ENCODE measurements at regions not wholly inside any gene's neighbourhood (a gene's known extent, or its start where the extent isn't known, plus 50 kb on each side); places are given as distances from the start of the nearest gene placed in this dataset.
A peak's percentile ranks its signal among the peaks of the same experiment; 100 is the strongest.
"Not testable (repeated sequence)": the region's sequence is repeated elsewhere in the genome, so short reads cannot be mapped to it uniquely, and the experiment has no call there.

DNA sequence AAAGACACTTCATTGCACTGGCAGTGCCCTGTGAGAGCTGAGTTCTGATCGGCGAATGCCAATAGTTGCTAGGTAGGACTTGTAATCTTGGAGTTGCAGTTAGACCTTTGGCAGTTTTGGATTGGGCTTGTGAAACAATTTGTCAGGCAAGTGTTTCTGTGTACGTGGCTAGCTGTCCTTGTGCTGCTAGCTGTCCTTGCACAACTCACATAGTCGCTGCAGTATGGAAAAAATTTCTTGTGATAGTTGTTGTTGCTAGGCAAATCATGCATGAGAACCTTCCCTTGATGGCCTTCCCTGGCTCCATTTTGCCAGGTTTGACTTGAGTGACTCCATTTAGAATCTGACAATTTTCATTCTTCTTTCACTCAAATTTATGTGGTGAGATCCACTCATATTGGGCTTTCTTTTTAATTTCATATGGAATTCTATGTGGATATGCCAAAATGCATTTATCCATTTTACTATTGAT, 140.7 kb downstream of the APIP start:
- TF ChIP-seq, protein P1, sequence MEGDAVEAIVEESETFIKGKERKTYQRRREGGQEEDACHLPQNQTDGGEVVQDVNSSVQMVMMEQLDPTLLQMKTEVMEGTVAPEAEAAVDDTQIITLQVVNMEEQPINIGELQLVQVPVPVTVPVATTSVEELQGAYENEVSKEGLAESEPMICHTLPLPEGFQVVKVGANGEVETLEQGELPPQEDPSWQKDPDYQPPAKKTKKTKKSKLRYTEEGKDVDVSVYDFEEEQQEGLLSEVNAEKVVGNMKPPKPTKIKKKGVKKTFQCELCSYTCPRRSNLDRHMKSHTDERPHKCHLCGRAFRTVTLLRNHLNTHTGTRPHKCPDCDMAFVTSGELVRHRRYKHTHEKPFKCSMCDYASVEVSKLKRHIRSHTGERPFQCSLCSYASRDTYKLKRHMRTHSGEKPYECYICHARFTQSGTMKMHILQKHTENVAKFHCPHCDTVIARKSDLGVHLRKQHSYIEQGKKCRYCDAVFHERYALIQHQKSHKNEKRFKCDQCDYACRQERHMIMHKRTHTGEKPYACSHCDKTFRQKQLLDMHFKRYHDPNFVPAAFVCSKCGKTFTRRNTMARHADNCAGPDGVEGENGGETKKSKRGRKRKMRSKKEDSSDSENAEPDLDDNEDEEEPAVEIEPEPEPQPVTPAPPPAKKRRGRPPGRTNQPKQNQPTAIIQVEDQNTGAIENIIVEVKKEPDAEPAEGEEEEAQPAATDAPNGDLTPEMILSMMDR (IDR thresholded peaks at IDR 0.05) = no peak
- no peak for TF ChIP-seq POLR2A (IDR thresholded peaks at IDR 0.05)
- intact Hi-C loops (cut with DNase I; ENCODE audit: low total_unique reads) = no loop called here
- no peak for DNase-seq (ENCODE audit: low spot score in 2 of 2)
- H3K4me3 ChIP-seq (ENCODE audit: low read depth, poor library complexity, severe bottlenecking) = no peak overlapping the region
- WGBS, 2 donors = 77 to 86% methylated on average over 4 of the region's 4 CpGs

DNA sequence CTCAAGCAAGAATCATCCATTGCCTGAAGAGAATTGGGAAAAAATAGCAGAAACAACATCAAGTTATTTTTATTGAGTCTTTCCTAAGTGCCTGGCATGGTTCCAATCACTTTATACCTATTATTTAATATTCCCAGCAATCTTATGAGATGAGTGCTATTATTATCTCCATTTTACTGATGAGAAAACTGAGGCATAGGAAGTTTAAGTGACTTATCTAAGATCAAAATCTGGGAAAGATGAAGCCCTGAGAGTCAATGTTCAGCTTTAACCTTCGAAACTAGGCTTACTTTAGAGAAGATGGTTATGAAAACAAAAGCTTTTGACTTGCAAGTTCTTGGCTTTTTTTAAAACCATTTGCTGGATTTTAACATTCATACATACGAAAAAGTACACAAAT, 141.6 kb downstream of the APIP start:
- intact Hi-C loops (cut with DNase I; ENCODE audit: low total_unique reads) = no loop called here
- 71 to 73% methylated on average over 2 of the region's 2 CpGs for WGBS, 2 donors
- TF ChIP-seq, protein P1 (IDR thresholded peaks at IDR 0.05) = no peak
- TF ChIP-seq POLR2A (IDR thresholded peaks at IDR 0.05) = no peak
- no peak overlapping the region for H3K4me3 ChIP-seq (ENCODE audit: low read depth, poor library complexity, severe bottlenecking)
- DNase-seq (ENCODE audit: low spot score in 2 of 2) = no peak

DNA sequence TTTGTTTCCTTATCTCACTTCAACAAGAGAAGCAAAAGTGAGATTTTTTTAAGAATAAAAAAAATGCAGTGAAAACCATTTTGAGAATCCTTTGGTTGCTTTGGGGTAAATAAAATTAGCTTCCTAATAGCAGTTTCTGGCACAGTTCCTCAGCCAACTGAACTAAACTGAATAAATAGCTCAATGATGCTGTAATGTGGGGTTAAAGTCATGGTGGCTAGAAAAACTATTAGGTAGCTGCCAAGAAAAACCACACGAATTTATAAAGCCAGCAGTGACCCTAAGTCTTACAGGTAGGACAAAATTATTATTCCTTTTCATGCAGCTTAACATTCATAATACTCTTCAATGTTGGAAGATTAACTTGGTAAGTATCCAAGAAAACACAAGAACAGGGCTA, 142.4 kb downstream of the APIP start:
- no peak overlapping the region for H3K4me3 ChIP-seq (ENCODE audit: low read depth, poor library complexity, severe bottlenecking)
- no peak for TF ChIP-seq POLR2A (IDR thresholded peaks at IDR 0.05)
- TF ChIP-seq, protein P1 (IDR thresholded peaks at IDR 0.05) = no peak
- DNase-seq (ENCODE audit: low spot score in 2 of 2) = no peak
- WGBS, 2 donors = 4 to 6% methylated on average over 1 of the region's 1 CpG
- intact Hi-C loops (cut with DNase I; ENCODE audit: low total_unique reads) = no loop called here

DNA sequence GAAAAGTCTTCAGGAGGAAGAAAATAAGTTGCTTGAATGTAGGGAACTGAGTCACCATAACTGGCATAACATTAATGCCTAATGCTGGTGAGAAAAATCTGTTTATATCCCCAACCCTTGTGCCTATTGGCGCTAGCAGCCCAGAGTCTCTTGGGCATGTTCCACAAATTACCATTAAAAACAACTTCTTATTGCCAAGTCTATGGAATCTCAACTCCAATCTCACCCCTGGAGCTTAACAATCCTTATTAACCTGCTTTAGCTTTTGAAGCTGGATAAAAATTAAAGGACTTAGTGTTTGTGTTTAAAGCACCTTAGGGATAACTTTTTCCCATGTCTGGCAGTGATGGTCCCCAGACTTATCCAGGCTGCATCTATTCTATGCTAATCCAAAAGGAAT, 143.0 kb downstream of the APIP start:
- DNase-seq (ENCODE audit: low spot score in 2 of 2) = no peak
- H3K4me3 ChIP-seq (ENCODE audit: low read depth, poor library complexity, severe bottlenecking) = no peak overlapping the region
- WGBS, 2 donors = 25 to 51% methylated on average over 1 of the region's 1 CpG
- intact Hi-C loops (cut with DNase I; ENCODE audit: low total_unique reads) = no loop called here
- TF ChIP-seq, protein P1 (IDR thresholded peaks at IDR 0.05) = no peak
- TF ChIP-seq POLR2A (IDR thresholded peaks at IDR 0.05) = no peak

DNA sequence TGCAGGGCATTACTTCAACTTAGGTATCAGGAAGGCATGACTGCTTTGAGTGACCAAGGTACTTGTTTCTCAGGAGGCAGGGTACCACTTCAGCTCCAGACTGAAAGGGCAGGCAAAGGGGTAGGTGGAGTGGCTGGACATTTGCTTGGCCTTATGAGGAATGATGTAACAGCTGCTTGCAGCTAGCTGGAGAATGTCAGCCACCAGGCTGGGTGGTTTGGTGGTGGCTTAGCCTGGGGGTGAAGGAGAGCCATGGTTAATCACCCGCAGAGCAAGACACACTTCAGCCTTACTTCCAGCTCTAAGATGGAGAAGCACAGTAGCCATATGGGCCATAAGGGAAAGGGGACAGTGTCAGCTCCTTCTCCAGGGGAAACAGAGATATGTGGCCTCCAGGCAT, 146.1 kb downstream of the APIP start:
- WGBS, 2 donors = 88 to 100% methylated on average over 1 of the region's 1 CpG
- no peak overlapping the region for H3K4me3 ChIP-seq (ENCODE audit: low read depth, poor library complexity, severe bottlenecking)
- no peak for TF ChIP-seq POLR2A (IDR thresholded peaks at IDR 0.05)
- TF ChIP-seq, protein P1 (IDR thresholded peaks at IDR 0.05) = no peak
- DNase-seq (ENCODE audit: low spot score in 2 of 2) = no peak
- intact Hi-C loops (cut with DNase I; ENCODE audit: low total_unique reads) = no loop called here

DNA sequence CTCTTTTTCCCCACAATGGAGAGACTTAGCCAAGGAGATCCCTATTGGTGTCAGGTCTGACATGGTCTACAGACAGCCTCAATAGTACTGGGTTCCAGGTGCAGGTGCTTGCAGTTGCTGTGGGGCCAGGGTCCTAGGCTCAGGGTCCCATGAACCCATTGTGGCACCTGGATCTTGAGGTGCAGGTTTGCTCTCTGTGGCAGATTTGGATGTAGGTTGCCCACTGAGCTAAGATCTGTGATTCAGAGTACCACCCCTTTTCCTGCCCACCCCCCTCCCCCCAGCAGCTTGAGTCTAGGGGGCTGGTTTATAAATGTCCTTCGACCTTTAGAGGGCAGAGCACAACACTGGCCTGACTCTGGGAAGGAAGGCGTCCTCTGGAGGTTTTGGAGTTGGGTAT, 147.0 kb downstream of the APIP start:
- WGBS, 2 donors = 81 to 88% methylated on average over 2 of the region's 2 CpGs
- TF ChIP-seq, protein P1 (IDR thresholded peaks at IDR 0.05) = no peak
- TF ChIP-seq POLR2A (IDR thresholded peaks at IDR 0.05) = no peak
- peak in 1 of 2 donors; percentile 54 for DNase-seq (ENCODE audit: low spot score in 2 of 2)
- intact Hi-C loops (cut with DNase I; ENCODE audit: low total_unique reads) = no loop called here
- H3K4me3 ChIP-seq (ENCODE audit: low read depth, poor library complexity, severe bottlenecking) = no peak overlapping the region

DNA sequence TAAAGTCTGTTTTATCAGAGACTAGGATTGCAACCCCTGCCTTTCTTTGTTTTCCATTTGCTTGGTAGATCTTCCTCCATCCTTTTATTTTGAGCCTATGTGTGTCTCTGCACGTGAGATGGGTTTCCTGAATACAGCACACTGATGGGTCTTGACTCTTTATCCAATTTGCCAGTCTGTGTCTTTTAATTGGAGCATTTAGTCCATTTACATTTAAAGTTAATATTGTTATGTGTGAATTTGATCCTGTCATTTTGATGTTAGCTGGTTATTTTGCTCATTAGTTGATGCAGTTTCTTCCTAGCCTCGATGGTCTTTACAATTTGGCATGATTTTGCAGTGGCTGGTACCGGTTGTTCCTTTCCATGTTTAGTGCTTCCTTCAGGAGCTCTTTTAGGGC, 141.7 kb downstream of the EHF start:
- intact Hi-C loops (cut with DNase I; ENCODE audit: low total_unique reads) = not testable (repeated sequence)

More for the DNA sequence above, 141.7 kb downstream of the EHF start:
- WGBS, 2 donors = 88 to 100% methylated on average over 1 of the region's 3 CpGs
- not testable (repeated sequence) for DNase-seq (ENCODE audit: low spot score in 2 of 2); H3K4me3 ChIP-seq (ENCODE audit: low read depth, poor library complexity, severe bottlenecking)
